ENCODE measurements at regions not wholly inside any gene's neighbourhood (a gene's known extent, or its start where the extent isn't known, plus 50 kb on each side); places are given as distances from the start of the nearest gene placed in this dataset.

GRCh38 chr20:24166412-24166811 is 177.8 kb upstream of the GGTLC1 start:
- DNase-seq (ENCODE audit: low read depth): no peak

GRCh38 chr20:24166123-24166381 is 177.5 kb upstream of the GGTLC1 start:
- no peak for DNase-seq (ENCODE audit: low read depth)

GRCh38 chr20:24165301-24166122 is 176.9 kb upstream of the GGTLC1 start:
- no peak for DNase-seq (ENCODE audit: low read depth)

- peak; percentile 14 for DNase-seq (ENCODE audit: low read depth)
These were observed 175.8 kb upstream of the GGTLC1 start for GRCh38 chr20:24164360-24164759.

- DNase-seq (ENCODE audit: low read depth): no peak
These were observed 174.9 kb upstream of the GGTLC1 start for GRCh38 chr20:24163506-24163905.

DNA sequence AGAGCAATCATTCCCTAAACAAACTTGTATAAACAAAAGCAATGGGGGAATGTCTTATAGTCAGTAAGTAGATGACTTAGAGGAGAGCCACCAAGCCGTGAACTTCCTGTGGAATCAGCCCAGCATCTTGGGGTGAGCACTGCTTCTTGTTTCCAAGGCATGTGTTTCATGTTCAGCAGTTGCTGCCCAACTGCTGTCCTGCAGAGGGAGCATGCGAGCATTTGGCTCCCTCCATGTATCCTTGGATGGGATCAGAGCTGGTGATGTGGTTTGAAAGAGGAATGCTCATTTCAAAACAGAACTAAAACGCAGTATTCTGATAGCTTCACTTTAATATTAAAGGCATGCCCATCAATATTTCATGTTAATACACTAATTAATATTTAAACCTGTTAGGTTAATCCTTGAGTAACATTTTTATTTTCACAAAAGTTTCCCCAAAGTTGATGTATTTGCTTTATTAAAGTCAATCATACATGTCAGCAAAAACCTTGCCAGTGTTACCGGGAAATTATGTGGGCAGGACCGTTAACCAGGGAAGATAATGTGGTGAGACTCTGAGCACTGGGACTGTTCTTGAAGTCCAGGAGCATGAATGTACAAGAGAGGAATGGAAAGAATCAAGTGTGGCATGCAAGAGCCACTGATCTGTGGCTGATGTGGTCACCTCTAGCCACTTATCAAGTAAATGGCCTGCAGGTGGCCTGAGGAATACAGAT is 172.1 kb upstream of the GGTLC1 start:
- no peak for DNase-seq (ENCODE audit: low read depth)

DNA sequence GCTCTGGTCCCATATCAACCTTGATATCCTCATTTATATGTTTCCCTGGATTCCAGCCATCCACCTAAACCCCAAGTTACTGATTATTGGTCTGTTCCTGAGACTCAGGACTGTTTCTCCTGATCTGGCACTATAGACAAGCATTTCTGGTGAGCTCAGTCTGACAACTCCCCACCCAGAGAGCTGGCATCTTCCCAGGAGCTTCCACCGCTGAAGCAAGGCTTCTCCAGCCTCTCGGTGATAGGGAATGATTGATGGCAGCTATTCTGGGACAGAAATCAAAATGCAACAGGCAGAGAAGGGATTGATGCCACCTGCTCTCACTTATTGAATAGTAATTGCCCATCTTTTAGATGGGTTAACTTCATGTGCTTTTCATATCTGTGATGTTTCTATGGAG is 169.7 kb upstream of the GGTLC1 start:
- no peak for DNase-seq (ENCODE audit: low read depth)

DNA sequence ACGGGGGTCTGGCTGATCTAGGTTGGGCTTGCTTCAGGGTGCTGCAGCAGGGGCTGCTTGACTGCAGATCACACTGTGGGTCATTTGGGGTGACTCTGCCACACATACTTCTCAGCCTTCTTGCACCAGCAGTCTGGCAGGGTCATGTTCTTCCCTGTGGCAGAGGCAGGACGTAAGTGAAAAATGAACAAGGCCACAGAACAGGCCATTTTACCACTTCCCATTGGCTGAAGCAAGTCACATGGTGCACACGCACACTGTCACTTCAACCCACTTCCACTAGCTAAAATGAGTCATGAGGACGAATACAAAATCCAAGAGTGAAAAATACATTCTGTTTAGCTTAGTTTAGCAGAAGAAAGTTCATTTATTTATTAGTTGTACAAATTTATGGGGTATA is 168.6 kb upstream of the GGTLC1 start:
- DNase-seq (ENCODE audit: low read depth): no peak

DNA sequence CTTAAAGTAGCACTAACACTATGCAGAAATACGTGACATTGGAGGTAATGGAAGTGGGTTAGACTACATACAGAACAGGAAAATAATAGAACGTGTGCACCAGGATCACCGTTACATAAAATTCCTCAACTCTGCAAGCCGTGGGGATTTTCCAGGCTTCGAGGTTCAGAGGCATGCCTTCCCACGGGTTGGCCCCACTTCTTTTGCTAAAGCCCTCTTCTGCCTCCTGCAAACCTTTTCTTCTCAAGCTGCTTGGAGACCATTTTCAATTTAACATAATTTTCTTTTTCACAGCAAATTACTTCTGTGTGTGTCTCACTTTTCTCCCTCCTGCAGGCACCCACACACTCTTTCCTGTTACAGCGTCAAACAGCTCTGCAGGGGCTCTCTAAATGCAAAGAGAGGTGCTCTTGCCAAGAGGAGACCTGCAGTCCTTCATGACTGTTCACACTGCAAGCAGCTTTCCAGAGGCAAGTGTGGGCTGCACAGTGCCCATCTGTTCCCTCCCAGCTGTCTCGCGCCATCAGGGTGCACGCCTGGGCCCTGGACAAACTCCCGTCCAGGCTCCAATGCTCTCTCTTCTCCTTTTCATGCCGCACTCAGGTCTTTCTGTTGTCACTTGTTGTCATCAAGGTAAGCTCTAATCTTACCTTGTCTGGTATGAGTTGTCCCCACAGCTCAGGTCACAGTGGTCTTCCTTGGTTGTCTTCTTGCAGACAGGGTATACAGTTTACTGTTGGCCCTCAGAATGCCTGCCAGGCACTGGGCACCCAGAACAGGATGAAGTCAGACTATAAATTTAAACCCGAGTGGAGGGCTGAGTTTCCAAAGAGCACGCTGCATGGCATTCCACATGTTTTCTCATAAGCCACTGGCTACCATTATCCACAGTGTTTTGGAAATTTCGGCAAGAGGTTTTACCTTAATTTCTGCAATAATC is 164.8 kb upstream of the GGTLC1 start:
- no peak for DNase-seq (ENCODE audit: low read depth)

DNA sequence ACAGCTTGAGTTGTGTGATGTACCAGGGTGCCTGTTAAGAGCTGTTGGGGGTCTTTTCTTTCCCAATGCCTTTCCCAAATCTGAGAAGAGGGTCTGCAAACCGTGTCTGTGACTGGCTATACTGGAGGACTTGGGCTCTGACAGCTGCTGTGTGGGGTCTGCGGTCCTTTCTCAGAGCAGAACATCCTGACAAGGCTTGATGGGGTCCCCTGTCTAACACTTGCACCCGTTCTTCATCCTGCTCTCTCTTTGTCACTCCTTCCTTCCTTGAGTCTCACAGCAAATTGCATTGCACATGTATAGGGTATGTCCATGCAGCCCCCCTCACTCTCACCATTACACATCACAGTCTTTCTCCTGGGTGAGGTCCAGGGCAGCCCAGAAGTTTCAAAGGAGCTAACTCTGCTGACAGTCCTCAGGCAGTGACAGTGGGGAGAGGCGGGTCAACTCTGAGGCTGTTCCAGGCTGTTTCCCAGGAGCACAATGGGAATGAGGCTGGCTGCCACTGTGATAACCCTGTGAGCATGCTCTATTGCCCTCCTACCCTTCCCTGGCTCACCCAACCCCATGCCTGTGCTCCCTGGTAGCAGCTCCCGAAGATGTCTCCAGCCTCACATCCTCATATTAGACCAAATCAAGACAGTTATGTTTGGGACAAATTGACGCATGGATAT is 163.2 kb upstream of the GGTLC1 start:
- DNase-seq (ENCODE audit: low read depth): no peak

DNA sequence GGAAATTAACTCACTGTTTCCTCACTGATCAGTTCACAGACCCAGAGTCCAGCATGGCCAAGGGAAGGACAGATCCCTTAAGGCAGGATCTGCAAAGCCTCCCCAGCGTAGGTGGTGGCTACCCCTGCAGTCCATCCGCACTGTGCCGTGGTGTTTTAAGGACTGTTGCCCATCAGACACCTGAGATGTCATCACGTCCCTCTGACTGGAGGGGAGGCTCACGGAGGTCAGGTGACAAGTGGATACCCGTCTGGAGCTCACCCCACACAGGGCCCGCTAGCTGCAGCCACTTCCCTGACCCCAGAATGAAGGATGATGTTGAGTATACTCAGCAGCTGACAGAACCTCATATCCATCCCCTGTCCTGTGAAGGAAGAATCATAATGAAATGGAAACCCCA is 161.8 kb upstream of the GGTLC1 start:
- DNase-seq (ENCODE audit: low read depth): no peak

- DNase-seq (ENCODE audit: low read depth): no peak
These were observed 161.3 kb upstream of the GGTLC1 start for GRCh38 chr20:24149881-24150307.

- no peak for DNase-seq (ENCODE audit: low read depth)
These were observed 160.6 kb upstream of the GGTLC1 start for GRCh38 chr20:24149175-24149574.

GRCh38 chr20:24148372-24148771 is 159.8 kb upstream of the GGTLC1 start:
- DNase-seq (ENCODE audit: low read depth): peak; percentile 15

DNA sequence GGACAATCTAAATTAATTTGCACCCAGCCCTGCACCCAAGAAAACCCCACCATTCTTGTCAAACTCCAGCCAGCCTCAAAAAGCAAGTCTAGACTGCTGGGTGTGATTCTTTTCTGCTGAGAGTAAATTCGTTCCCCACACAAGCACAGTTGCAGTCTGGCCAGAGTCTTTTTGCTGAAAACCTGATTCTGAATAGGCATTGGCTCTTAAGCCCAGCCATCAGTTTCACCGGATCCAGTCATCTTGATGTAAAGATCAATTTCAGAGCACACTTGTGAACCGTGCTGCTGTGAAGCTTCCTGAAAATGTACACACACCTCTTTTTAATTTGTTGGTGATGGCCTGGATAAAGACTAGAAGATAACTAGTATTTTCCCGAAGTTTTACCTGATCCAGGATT is 159.4 kb upstream of the GGTLC1 start:
- DNase-seq (ENCODE audit: low read depth): no peak

GRCh38 chr20:24147479-24147878 is 158.9 kb upstream of the GGTLC1 start:
- DNase-seq (ENCODE audit: low read depth): no peak

GRCh38 chr20:24146231-24146634 is 157.7 kb upstream of the GGTLC1 start:
- no peak for DNase-seq (ENCODE audit: low read depth)

- no peak for DNase-seq (ENCODE audit: low read depth)
These were observed 155.8 kb upstream of the GGTLC1 start for GRCh38 chr20:24144371-24144770.

DNA sequence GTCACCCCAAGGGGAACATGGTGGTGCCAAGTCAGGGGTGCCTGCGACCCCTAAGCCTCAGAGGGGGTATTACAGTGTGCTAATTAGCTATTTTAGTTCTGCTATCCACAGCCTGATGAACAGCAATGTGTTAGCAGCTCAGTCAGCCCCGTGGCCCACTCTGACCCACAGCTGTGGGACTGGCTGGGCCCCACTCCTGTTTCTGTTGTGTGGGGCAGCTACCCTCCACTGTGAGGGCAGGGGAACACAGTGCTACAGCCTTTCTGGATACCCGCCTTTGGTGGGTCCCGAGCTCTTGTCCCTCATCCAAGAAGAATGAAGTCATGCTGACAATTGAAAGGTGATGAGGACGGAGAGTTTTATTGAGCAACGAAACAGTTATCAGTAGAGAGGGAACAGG is 152.5 kb upstream of the GGTLC1 start:
- DNase-seq (ENCODE audit: low read depth): no peak

GRCh38 chr20:24139846-24140245 is 151.3 kb upstream of the GGTLC1 start:
- DNase-seq (ENCODE audit: low read depth): no peak

GRCh38 chr20:24138951-24139350 is 150.4 kb upstream of the GGTLC1 start:
- DNase-seq (ENCODE audit: low read depth): no peak

DNA sequence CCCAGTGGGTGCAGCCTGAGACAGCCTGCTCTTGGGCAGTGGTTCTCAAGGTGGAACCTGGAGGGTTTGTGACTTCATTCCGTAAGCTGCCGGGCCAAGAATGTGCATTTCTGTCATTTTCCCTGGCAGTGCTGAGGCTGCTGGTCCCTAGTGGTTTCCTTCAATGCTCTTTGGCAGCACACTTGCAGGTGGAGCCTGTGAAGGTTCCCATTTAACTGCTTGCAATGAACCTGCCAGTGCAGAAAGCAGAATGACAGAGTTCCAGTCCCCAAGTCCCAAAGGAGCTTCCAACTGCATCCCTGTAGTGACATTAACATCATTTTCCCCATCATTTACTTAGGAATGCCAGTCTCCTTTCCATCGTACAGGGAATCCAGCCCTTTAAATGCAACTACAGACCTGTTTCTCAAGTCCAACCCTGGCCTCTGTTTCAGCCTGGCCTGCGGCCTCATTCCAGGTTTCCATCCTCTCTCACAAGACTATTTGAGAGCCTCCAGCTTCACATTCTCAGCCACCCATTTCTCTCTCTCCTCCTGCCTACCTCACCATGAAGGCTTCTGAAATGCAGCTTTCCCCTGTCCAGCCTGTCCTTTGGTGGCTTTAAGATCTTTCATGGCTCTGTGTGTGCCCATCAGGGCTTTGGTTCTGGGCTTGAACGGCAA is 149.7 kb upstream of the GGTLC1 start:
- DNase-seq (ENCODE audit: low read depth): no peak
